Ascending aorta (tissue), 2 donors: ENCODE measurements at regions not wholly inside any gene's neighbourhood (a gene's known extent, or its start where the extent isn't known, plus 50 kb on each side); places are given as distances from the start of the nearest gene placed in this dataset.
"Not testable (repeated sequence)": the region's sequence is repeated elsewhere in the genome, so short reads cannot be mapped to it uniquely, and the experiment has no call there.

ENCODE experiments used
- DNase-seq, 2 donors: peaks; one replicate each; pipeline ENCODE4 v3.0.0-alpha.2; 2019; ENCODE audit warnings: low spot score in 2 of 2
- H3K27ac ChIP-seq, 2 donors: fragments of 200-600 bp; sonication (generic); one replicate each; pipeline ENCODE4 v1.5.1; 2016 to 2017; ENCODE audit warnings: mild to moderate bottlenecking in 1 of 2
- H3K27me3 ChIP-seq: fragments of 200-600 bp; sonication (generic); one replicate; pipeline ENCODE4 v1.5.1; 2017
- H3K36me3 ChIP-seq, 2 donors: fragments of 200-600 bp; sonication (generic); one replicate each; pipeline ENCODE4 v1.5.1; 2016
- H3K4me1 ChIP-seq, 2 donors: fragments of 200-600 bp; sonication (generic); one replicate each; pipeline ENCODE4 v1.5.1; 2016 to 2017; ENCODE audit warnings: mild to moderate bottlenecking in 1 of 2
- H3K4me3 ChIP-seq, 2 donors: fragments of 200-600 bp; sonication (generic); one replicate each; pipeline ENCODE4 v1.5.1; 2016 to 2017; ENCODE audit warnings: mild to moderate bottlenecking in 1 of 2
- H3K9me3 ChIP-seq, 2 donors: fragments of 200-600 bp; sonication (generic); one replicate each; pipeline ENCODE4 v1.5.1; 2016
- intact Hi-C: fragments of 100-400 bp; cut with DNase I; formaldehyde crosslinking; loops from one replicate; pipeline ENCODE4 v1.15.1; 2023
- TF ChIP-seq, protein P1 (sequence below), 3 experiments: fragments of 200-600 bp in 2 of 3; fragments of 450-650 bp in 1 of 3; sonication (generic) in 2 of 3; IDR thresholded peaks; one replicate each; pipeline ENCODE4 v1.5.1; 2016 to 2019; ENCODE audit warnings: antibody characterized with exemption in 3 of 3, mild to moderate bottlenecking in 1 of 3, moderate library complexity in 1 of 3

DNA sequence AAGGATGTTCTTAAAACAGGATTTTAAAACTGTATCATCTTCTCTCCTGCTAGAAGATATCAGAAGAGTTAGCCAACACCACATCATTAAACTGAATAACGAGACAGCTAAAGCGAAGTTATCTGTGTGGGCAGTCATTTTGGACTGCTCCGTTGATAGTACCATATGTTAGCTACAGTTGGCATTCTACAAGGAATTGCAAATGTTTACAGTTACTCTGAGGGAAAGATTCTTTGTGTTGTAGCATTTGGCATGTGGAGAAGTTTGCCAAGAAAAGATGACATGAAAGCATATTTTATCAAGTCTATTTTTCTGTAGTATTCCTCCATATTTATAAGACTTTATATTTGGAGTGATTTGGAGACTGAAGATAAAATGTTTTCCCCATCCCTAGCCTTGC lies 464.4 kb upstream of the POM121L12 start:
- H3K27me3 ChIP-seq, result no peaks in the 10 kb centered on the region
- TF ChIP-seq, protein P1, sequence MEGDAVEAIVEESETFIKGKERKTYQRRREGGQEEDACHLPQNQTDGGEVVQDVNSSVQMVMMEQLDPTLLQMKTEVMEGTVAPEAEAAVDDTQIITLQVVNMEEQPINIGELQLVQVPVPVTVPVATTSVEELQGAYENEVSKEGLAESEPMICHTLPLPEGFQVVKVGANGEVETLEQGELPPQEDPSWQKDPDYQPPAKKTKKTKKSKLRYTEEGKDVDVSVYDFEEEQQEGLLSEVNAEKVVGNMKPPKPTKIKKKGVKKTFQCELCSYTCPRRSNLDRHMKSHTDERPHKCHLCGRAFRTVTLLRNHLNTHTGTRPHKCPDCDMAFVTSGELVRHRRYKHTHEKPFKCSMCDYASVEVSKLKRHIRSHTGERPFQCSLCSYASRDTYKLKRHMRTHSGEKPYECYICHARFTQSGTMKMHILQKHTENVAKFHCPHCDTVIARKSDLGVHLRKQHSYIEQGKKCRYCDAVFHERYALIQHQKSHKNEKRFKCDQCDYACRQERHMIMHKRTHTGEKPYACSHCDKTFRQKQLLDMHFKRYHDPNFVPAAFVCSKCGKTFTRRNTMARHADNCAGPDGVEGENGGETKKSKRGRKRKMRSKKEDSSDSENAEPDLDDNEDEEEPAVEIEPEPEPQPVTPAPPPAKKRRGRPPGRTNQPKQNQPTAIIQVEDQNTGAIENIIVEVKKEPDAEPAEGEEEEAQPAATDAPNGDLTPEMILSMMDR (IDR thresholded peaks at IDR 0.05), result no peak
- no peaks in the 10 kb centered on the region for H3K36me3 ChIP-seq
- H3K4me3 ChIP-seq, result no peak overlapping the region
- DNase-seq, result no peak
- no peaks in the 10 kb centered on the region for H3K4me1 ChIP-seq
- H3K9me3 ChIP-seq, result no peaks in the 10 kb centered on the region
- intact Hi-C loops, result no loop called here
- no peak overlapping the region for H3K27ac ChIP-seq

DNA sequence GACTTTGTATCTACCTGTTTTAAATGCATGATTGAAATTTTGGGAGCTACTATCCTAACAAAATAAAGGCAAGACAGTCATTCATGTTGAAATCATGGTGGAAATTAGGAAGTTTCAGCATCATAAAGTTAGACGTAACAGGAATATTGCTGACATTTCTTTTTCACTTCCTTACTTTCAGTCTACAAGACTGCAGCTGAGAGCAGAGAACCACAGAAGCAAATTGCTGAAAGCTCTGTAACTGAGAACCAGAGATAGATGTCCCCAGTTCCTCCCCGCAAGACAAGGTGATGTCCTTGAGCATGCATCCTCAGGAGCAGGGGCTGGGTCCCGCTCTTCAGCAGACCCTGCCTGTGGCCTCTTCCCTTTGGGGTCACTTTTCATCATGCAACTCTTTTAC lies 466.3 kb upstream of the POM121L12 start:
- Histone ChIP-seq H3K4me3 (no peak overlapping the region), H3K9me3 (no peaks in the 10 kb centered on the region), H3K4me1 (no peaks in the 10 kb centered on the region), H3K27ac (no peak overlapping the region), H3K27me3 (no peaks in the 10 kb centered on the region), H3K36me3 (no peaks in the 10 kb centered on the region)
- intact Hi-C loops, result no loop called here
- DNase-seq, result no peak
- TF ChIP-seq, protein P1 (IDR thresholded peaks at IDR 0.05), result no peak

DNA sequence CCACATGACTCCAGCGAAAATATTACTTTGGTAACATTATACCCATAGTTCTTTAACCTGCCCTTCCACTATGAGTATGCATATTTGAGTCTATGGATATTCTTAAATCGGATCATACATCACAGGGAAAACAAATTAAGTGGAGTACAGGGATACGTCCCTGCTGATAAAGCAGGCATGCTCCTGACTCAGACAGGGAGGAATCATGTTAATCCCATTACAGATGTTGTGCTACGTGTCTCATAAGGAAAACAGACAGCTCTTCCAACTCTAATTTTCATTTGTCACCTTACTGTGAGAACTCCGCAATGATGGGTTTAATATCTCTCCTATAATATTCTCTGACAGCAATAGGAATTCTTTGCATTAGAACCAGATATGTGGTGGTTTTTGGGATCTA lies 469.5 kb upstream of the POM121L12 start:
- Histone ChIP-seq H3K36me3 (no peaks in the 10 kb centered on the region), H3K27ac (no peak overlapping the region), H3K4me3 (no peak overlapping the region), H3K9me3 (no peaks in the 10 kb centered on the region), H3K27me3 (no peaks in the 10 kb centered on the region), H3K4me1 (no peaks in the 10 kb centered on the region)
- DNase-seq, result no peak
- intact Hi-C loops, result no loop called here
- TF ChIP-seq, protein P1 (IDR thresholded peaks at IDR 0.05), result no peak

DNA sequence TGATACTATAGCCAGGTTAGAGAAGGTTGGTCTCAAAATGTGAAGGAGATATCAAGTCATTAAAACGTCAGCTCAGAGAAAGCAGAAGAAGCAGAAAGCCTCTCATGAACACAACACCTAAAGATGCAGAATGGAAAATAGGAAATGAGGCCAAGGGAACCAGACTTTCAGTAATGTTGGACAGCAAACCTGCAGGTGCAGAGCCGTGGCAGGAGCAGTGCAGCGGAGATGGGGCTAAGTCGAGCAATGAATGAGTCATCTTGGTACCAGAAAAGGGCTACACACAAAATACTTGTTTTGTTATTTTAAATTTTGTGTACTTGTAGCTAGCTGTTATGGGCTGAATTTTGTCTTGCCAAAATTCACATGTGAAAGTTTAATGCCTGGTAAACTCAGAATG lies 479.6 kb upstream of the POM121L12 start:
- intact Hi-C loops, result no loop called here
- no peak overlapping the region for H3K4me3 ChIP-seq
- H3K4me1 ChIP-seq, result no peaks in the 10 kb centered on the region
- H3K9me3 ChIP-seq, result no peaks in the 10 kb centered on the region
- no peaks in the 10 kb centered on the region for H3K36me3 ChIP-seq
- no peaks in the 10 kb centered on the region for H3K27me3 ChIP-seq
- TF ChIP-seq, protein P1 (IDR thresholded peaks at IDR 0.05), result no peak
- DNase-seq, result no peak
- H3K27ac ChIP-seq, result no peak overlapping the region

DNA sequence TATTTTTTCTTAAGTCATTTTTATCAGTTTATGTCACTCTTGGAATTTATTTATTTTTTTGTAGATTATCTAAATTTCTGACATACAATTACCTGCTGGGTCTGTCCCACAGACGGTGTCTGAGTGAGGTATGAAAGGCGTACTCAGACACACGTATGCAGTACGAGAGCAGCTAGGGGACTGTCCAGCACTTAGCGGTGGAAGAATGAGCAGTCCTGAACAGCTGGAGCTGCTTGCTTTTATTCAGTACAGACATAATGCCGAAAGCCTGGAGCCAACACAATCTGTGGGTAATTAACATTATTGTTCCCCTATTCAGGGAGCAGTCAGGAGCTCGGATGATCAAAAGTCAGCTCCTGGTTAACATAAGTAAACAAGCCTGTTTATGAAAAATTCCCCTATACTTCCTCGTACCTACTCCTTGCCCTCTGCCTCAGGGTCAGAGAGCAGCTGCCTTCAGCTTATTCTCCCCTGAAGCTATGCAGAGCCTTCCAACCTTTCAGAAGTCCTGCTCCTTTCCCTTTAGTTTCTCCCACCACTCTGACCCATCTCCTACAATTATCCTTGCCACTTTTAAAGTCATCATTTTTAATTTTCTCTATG lies 488.0 kb upstream of the POM121L12 start:
- TF ChIP-seq, protein P1 (IDR thresholded peaks at IDR 0.05), result no peak
- H3K36me3 ChIP-seq, result no peaks in the 10 kb centered on the region
- no peaks in the 10 kb centered on the region for H3K4me1 ChIP-seq
- no peak for DNase-seq
- H3K27me3 ChIP-seq, result no peaks in the 10 kb centered on the region
- no peaks in the 10 kb centered on the region for H3K9me3 ChIP-seq
- H3K4me3 ChIP-seq, result no peak overlapping the region
- intact Hi-C loops, result no loop called here
- no peak overlapping the region for H3K27ac ChIP-seq

DNA sequence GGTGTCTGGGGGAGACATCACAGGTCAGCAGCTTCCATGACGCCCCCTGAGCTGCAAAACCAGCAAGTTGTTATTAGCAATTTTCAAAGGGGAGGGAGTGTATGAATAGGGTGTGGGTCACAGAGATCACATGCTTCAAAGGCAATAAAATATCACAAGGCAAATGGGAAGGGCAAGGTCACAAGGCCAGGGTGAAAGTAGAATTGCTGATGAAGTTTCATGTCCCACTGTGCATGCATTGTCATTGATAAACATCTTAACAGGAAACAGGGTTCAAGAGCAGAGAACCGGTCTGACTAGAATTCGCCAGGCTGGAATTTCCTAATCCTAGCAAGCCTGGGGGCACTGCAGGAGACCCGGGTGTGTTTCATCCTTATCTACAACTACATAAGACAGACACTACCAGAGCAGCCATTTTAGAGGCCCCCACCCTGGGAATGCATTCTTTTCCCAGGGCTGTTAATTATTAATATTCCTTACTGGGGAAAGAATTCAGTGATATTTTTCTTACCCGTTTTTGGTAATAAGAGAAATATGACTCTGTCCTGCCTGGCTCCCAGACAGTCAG lies 494.2 kb upstream of the POM121L12 start:
- H3K9me3 ChIP-seq, H3K4me3 ChIP-seq, H3K36me3 ChIP-seq, intact Hi-C loops, H3K27me3 ChIP-seq, H3K27ac ChIP-seq, H3K4me1 ChIP-seq, DNase-seq: not testable (repeated sequence)
